ENCODE measurements at regions not wholly inside any gene's neighbourhood (a gene's known extent, or its start where the extent isn't known, plus 50 kb on each side); places are given as distances from the start of the nearest gene placed in this dataset.

- no peaks in the 10 kb centered on the region for H3K36me3 ChIP-seq
- DNase-seq (ENCODE audit: low read depth in 1 of 2, low spot score in 2 of 2): no peak
- no peaks in the 10 kb centered on the region for H3K27me3 ChIP-seq (replicated peaks)
- no peaks in the 10 kb centered on the region for H3K4me1 ChIP-seq (replicated peaks)
- H3K27ac ChIP-seq: no peak overlapping the region
- H3K9me3 ChIP-seq (replicated peaks): no peaks in the 10 kb centered on the region
- no peak overlapping the region for H3K4me3 ChIP-seq
These were observed 388.0 kb downstream of the TMEM232 start for GRCh38 chr5:110338341-110339083.

- H3K36me3 ChIP-seq: no peaks in the 10 kb centered on the region
These were observed 387.1 kb downstream of the TMEM232 start for GRCh38 chr5:110339399-110339798.

GRCh38 chr5:110341836-110342235, 384.6 kb downstream of the TMEM232 start:
- Histone ChIP-seq H3K4me3 (no peak overlapping the region), H3K4me1 (replicated peaks) (no peaks in the 10 kb centered on the region), H3K27me3 (replicated peaks) (no peaks in the 10 kb centered on the region), H3K9me3 (replicated peaks) (no peaks in the 10 kb centered on the region), H3K27ac (no peak overlapping the region), H3K36me3 (no peaks in the 10 kb centered on the region)
- DNase-seq (ENCODE audit: low read depth in 1 of 2, low spot score in 2 of 2): no peak

More at GRCh38 chr5:110339399-110339798, 387.1 kb downstream of the TMEM232 start:
- H3K27ac ChIP-seq: no peak overlapping the region
- H3K4me1 ChIP-seq (replicated peaks): no peaks in the 10 kb centered on the region
- DNase-seq (ENCODE audit: low read depth in 1 of 2, low spot score in 2 of 2): no peak
- no peaks in the 10 kb centered on the region for H3K9me3 ChIP-seq (replicated peaks)
- no peak overlapping the region for H3K4me3 ChIP-seq
- H3K27me3 ChIP-seq (replicated peaks): no peaks in the 10 kb centered on the region

- Histone ChIP-seq H3K9me3 (replicated peaks) (no peaks in the 10 kb centered on the region), H3K4me1 (replicated peaks) (no peaks in the 10 kb centered on the region), H3K27me3 (replicated peaks) (no peaks in the 10 kb centered on the region), H3K36me3 (no peaks in the 10 kb centered on the region), H3K4me3 (no peak overlapping the region), H3K27ac (no peak overlapping the region)
- DNase-seq (ENCODE audit: low read depth in 1 of 2, low spot score in 2 of 2): no peak
These were observed 383.8 kb downstream of the TMEM232 start for GRCh38 chr5:110342683-110343082.

GRCh38 chr5:110343616-110344015, 382.9 kb downstream of the TMEM232 start:
- Histone ChIP-seq H3K27ac (no peak overlapping the region), H3K4me1 (replicated peaks) (no peaks in the 10 kb centered on the region), H3K27me3 (replicated peaks) (0 out of 2 replicates have a peak, but pooled peaks cover 3% of the 10 kb centered on the region), H3K36me3 (no peaks in the 10 kb centered on the region), H3K9me3 (replicated peaks) (no peaks in the 10 kb centered on the region), H3K4me3 (no peak overlapping the region)
- DNase-seq (ENCODE audit: low read depth in 1 of 2, low spot score in 2 of 2): no peak

- no peaks in the 10 kb centered on the region for H3K9me3 ChIP-seq (replicated peaks)
- H3K27ac ChIP-seq: no peak overlapping the region
- no peak overlapping the region for H3K4me3 ChIP-seq
- H3K36me3 ChIP-seq: no peaks in the 10 kb centered on the region
- DNase-seq (ENCODE audit: low read depth in 1 of 2, low spot score in 2 of 2): no peak
- no peaks in the 10 kb centered on the region for H3K4me1 ChIP-seq (replicated peaks)
- H3K27me3 ChIP-seq (replicated peaks): 0 out of 2 replicates have a peak, but pooled peaks cover 3% of the 10 kb centered on the region
These were observed 380.8 kb downstream of the TMEM232 start for GRCh38 chr5:110345623-110346022.

- Histone ChIP-seq H3K36me3 (no peaks in the 10 kb centered on the region), H3K27me3 (replicated peaks) (0 out of 2 replicates have a peak, but pooled peaks cover 3% of the 10 kb centered on the region), H3K4me1 (replicated peaks) (no peaks in the 10 kb centered on the region), H3K27ac (no peak overlapping the region), H3K4me3 (no peak overlapping the region), H3K9me3 (replicated peaks) (no peaks in the 10 kb centered on the region)
- DNase-seq (ENCODE audit: low read depth in 1 of 2, low spot score in 2 of 2): no peak
These were observed 379.5 kb downstream of the TMEM232 start for GRCh38 chr5:110346893-110347358.

GRCh38 chr5:110347781-110348180, 378.7 kb downstream of the TMEM232 start:
- no peak overlapping the region for H3K4me3 ChIP-seq
- H3K9me3 ChIP-seq (replicated peaks): no peaks in the 10 kb centered on the region
- no peak for DNase-seq (ENCODE audit: low read depth in 1 of 2, low spot score in 2 of 2)
- H3K27me3 ChIP-seq (replicated peaks): 0 out of 2 replicates have a peak, but pooled peaks cover 3% of the 10 kb centered on the region
- H3K27ac ChIP-seq: no peak overlapping the region
- no peaks in the 10 kb centered on the region for H3K4me1 ChIP-seq (replicated peaks)
- H3K36me3 ChIP-seq: no peaks in the 10 kb centered on the region

- no peak for DNase-seq (ENCODE audit: low read depth in 1 of 2, low spot score in 2 of 2)
These were observed 375.0 kb downstream of the TMEM232 start for GRCh38 chr5:110351430-110351829.

GRCh38 chr5:110354311-110354710, 372.2 kb downstream of the TMEM232 start:
- Histone ChIP-seq H3K36me3 (no peaks in the 10 kb centered on the region), H3K27ac (no peak overlapping the region), H3K4me3 (no peak overlapping the region), H3K27me3 (replicated peaks) (no peaks in the 10 kb centered on the region), H3K9me3 (replicated peaks) (no peaks in the 10 kb centered on the region), H3K4me1 (replicated peaks) (no peaks in the 10 kb centered on the region; the same call in 1 of the 2 replicates)
- no peak for DNase-seq (ENCODE audit: low read depth in 1 of 2, low spot score in 2 of 2)

More at GRCh38 chr5:110351430-110351829, 375.0 kb downstream of the TMEM232 start:
- no peak overlapping the region for H3K27ac ChIP-seq
- no peak overlapping the region for H3K4me3 ChIP-seq
- no peaks in the 10 kb centered on the region for H3K9me3 ChIP-seq (replicated peaks)
- no peaks in the 10 kb centered on the region; the same call in 1 of the 2 replicates for H3K4me1 ChIP-seq (replicated peaks)
- H3K27me3 ChIP-seq (replicated peaks): 0 out of 2 replicates have a peak, but pooled peaks cover 3% of the 10 kb centered on the region
- no peaks in the 10 kb centered on the region for H3K36me3 ChIP-seq

GRCh38 chr5:110354915-110355644, 371.4 kb downstream of the TMEM232 start:
- Histone ChIP-seq H3K27ac (no peak overlapping the region), H3K4me3 (no peak overlapping the region), H3K9me3 (replicated peaks) (no peaks in the 10 kb centered on the region), H3K27me3 (replicated peaks) (no peaks in the 10 kb centered on the region), H3K36me3 (no peaks in the 10 kb centered on the region), H3K4me1 (replicated peaks) (no peaks in the 10 kb centered on the region; the same call in 1 of the 2 replicates)
- DNase-seq (ENCODE audit: low read depth in 1 of 2, low spot score in 2 of 2): no peak

- no peak overlapping the region for H3K27ac ChIP-seq
- DNase-seq (ENCODE audit: low read depth in 1 of 2, low spot score in 2 of 2): no peak
These were observed 369.8 kb downstream of the TMEM232 start for GRCh38 chr5:110356677-110357076.

GRCh38 chr5:110359221-110359620, 367.2 kb downstream of the TMEM232 start:
- Histone ChIP-seq H3K4me1 (replicated peaks) (no peaks in the 10 kb centered on the region; the same call in 1 of the 2 replicates), H3K4me3 (no peak overlapping the region), H3K27ac (no peak overlapping the region), H3K9me3 (replicated peaks) (no peaks in the 10 kb centered on the region), H3K36me3 (no peaks in the 10 kb centered on the region), H3K27me3 (replicated peaks) (no peaks in the 10 kb centered on the region)
- no peak for DNase-seq (ENCODE audit: low read depth in 1 of 2, low spot score in 2 of 2)

More at GRCh38 chr5:110356677-110357076, 369.8 kb downstream of the TMEM232 start:
- H3K36me3 ChIP-seq: no peaks in the 10 kb centered on the region
- H3K4me3 ChIP-seq: no peak overlapping the region
- H3K27me3 ChIP-seq (replicated peaks): no peaks in the 10 kb centered on the region
- H3K9me3 ChIP-seq (replicated peaks): no peaks in the 10 kb centered on the region
- H3K4me1 ChIP-seq (replicated peaks): no peaks in the 10 kb centered on the region; the same call in 1 of the 2 replicates

GRCh38 chr5:110361471-110361870, 365.0 kb downstream of the TMEM232 start:
- Histone ChIP-seq H3K9me3 (replicated peaks) (no peaks in the 10 kb centered on the region), H3K4me1 (replicated peaks) (no peaks in the 10 kb centered on the region; the same call in 1 of the 2 replicates), H3K4me3 (no peak overlapping the region), H3K27ac (no peak overlapping the region), H3K36me3 (no peaks in the 10 kb centered on the region), H3K27me3 (replicated peaks) (no peaks in the 10 kb centered on the region)
- DNase-seq (ENCODE audit: low read depth in 1 of 2, low spot score in 2 of 2): no peak

All from SJSA1 (cell line).